Stimulated activated CD4-positive, alpha-beta T cell treated with anti-CD3 and anti-CD28 coated beads, Interleukin-4, amount 100 ng/mL, for 4 hours (primary cell): ENCODE measurements at regions not wholly inside any gene's neighbourhood (a gene's known extent, or its start where the extent isn't known, plus 50 kb on each side); places are given as distances from the start of the nearest gene placed in this dataset.
A peak's percentile ranks its signal among the peaks of the same experiment; 100 is the strongest.

ENCODE experiments used
- DNase-seq, 2 experiments: peaks; one replicate each; pipeline ENCODE4 v3.0.0-alpha.2; 2020

DNA sequence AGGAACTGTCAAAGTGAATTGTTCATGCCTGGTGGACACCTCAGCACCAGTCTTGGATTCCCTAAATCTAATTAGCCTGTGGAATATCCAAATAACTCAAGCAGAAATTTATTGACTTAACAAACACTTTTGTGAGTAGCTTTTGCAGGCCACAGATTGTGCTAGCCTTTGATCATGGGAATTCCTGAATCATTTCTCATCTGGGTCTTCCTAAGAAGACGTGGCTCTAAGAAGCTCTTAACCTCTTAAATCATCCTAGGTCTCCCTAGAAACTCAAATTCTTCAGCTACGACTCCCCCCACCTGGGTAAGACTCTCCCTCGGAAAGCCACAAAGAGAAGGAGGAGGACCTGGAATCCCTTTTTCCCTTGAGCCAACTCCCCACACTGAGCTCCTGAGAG lies 53.8 kb upstream of the PSEN2 start:
- DNase-seq: no peak

DNA sequence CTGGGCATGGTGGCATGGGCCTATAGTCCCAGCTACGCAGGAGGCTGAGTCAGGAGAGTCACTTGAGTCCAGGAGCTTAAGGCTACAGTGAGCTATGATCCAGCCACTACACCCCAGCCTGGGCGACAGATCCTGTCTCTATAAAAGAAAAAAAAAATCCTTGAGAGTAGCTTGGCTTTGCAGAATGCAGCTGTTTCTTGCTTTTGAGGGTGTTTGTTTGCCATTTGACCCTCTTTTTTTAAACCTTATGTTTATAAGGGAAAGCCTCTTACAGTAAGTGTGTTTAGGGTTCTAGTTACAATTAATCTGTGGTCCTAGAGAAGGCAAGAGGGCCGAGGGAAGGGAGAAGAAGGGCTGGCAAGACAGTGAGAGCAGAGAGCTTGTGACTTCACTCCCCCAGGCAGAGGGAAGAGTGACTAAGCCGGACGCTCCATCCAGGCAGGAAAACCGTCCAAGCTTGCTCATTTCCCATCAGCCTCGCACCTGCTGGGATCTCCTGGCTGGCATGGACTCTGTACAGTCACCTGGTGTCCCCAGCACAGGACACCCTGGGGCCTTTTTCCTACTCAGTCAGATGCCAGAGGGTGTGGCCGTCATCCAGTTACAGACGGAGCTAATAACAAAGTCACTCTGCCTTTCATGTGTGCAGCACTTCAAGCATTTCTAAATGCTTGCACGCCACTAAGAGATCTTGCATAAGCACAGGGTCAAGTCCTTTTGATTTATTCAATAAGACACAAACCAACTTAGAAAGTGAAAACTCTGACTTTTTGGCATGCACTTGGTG lies 55.5 kb upstream of the PSEN2 start:
- no peak for DNase-seq

DNA sequence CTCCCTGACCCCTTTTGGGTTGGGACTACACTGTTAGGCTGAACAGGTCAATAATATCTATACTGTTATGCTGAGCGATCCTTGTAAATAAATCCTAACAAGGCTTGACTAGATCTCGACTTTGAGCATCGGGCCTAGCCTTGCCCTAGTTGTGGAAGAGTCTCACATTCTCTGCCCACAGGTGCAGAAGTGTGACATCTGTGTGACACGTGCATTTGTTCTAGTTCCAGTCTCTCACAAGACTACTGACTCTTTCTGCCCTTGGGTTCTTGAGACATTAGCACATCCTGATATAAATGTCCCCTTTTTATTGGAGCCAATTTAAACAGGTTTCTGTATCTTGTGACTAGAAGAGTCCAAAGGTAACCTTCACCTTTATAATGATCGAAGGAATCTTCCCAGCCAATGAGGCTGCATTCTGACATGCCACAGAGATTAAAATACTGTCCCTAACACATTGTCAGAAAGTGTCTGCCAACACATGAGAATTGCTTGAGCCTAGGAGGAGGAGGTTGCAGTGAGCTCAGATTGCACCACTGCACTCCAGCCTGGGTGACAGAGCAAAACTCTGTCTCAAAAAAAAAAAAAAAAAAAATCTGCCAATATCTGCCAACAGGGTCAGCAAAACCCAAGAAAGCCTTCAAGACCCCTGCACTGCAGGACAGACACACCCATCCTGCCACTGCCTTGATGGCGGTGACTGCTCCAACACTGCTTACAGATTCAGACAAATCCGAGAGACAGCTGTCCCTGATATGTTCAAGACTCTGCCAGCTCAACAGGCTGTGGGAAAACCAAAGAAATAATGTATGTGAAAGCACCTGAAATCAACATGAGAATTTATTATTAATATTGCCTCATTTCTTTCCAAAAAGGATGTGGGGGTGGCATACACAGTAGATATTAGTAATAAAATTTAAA lies 56.5 kb upstream of the PSEN2 start:
- no peak for DNase-seq

DNA sequence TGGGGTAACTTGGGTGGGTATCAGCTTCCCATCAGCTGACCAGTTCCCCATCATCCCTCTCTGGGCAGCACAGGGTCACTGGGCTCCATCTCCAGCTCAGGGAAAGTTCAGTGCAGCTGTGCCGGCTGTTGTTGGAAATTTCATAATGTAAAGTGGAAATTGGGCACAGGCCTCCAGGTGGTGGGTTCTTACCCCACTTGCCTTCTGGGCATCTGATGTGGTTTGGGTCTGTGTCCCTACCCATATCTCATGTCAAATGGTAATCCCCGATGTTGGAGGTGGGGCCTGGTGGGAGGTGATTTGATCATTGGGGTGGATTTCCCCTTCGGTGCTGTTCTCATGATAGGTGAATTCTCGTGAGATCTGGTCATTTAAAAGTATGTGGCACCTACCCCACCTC lies 59.7 kb upstream of the PSEN2 start:
- DNase-seq: no peak

DNA sequence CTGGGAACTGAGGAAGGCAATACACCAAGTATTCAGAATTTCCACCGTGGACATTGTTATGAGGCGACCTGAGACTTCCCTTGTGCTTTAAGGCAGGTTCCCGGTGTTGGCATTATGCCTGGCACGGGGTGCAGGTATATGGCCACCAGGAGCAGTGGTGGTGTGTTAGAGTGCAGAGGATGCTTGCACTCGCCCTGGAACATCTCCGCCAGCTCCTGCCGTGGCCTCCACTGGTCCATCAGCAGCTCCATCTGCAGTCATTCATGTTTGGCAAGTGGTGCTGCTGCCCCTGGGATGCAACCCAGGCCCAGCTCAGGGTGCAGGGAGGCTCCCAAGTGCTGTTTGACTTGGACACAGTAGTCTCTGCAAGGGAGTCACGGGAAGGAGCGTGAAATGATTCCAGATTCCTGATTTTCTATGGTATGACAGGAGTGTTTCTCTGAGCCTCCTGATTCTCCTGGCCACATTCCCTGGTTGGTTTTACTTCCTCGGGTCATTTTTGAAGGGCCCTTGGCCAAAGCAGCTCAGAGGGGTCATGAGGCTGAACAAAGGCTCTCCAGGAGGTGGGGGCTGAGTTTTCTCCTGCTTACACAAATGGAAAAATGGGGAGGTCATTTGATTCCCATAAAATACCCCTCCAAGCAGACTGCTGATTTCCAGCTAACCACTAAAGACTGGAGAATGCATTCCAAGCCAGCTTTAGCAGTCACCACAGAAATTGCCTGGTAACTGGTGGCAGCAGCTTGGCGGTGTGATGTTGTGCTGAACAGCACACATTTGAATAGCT lies 60.4 kb upstream of the PSEN2 start:
- no peak for DNase-seq

DNA sequence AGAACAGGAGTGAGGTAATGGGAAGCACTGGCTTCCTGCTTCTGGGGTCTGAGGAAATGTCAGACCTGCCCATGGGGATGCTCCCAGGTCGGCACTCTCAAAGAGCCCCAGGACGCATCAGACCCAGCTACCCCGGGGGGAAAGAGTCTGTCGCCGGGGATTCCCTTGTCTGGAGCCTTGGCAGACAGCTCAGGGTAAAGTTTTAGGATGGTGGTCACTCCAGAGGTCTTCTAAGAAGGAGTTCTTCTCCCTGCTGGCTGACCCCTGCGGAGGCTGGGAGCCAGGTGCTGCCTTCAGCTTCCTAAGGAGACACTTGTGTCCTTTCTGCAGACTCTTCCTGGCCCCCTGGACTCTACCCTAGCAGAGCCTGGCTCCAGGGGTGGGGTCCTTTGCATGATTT lies 61.9 kb upstream of the PSEN2 start:
- no peak for DNase-seq

DNA sequence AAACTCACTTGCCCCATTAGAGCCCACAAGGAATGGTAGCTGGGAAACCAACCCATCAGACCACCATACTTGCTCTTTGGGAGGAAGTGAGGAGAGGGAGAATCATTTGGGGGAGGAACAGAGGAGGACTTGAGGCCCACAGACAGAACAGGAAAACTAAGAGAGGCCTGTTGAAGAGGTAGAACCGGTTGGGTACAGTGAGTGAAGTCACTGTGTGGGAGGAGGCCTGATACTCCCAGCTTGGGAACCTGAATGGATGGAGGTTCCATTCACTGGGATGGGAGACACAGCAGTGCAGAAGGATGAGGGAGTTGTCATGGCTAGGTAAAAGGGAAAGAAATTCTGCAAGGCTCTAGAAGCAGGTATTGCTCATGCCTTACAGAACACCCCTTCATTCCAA lies 63.4 kb upstream of the PSEN2 start:
- no peak for DNase-seq

DNA sequence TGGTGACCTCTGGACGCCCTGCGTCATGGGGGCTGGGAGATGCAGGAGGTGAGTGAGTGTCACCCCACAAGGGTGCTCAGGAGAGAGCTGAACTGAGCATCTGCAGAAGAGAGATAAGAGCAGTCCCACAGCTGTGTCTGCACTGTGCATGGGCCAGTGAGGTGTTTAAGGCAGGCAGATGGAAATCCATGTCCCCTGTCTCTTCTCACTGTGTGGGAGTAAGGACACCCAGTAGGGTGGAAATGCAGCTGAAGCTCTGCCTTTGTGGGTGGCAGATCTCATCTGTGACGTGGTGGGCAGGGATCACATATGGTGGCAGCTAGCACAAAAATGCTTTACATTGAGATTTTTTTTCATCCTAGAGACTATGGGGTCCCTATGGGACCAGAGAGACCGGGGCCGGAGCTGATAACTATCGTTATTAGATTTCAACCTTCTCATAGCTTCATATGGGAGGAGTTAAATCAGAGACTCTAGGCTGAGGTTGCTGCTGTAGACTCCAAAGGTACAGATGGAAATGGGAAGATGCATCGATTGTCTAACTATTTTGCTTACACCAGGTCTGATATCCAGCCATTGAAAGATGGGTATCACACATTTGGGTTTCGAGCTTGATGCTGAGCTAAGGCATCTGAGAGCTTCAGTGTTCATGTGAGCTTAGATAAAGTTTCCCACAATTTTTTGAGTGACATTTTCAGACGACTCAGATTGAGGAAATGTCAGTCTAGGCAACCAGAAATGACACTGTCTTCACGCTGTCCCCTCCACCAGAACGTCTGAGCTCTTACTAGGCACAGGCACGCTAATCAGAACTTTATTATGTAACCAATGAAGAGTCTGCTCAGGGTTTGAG lies 65.3 kb upstream of the PSEN2 start:
- DNase-seq: no peak

DNA sequence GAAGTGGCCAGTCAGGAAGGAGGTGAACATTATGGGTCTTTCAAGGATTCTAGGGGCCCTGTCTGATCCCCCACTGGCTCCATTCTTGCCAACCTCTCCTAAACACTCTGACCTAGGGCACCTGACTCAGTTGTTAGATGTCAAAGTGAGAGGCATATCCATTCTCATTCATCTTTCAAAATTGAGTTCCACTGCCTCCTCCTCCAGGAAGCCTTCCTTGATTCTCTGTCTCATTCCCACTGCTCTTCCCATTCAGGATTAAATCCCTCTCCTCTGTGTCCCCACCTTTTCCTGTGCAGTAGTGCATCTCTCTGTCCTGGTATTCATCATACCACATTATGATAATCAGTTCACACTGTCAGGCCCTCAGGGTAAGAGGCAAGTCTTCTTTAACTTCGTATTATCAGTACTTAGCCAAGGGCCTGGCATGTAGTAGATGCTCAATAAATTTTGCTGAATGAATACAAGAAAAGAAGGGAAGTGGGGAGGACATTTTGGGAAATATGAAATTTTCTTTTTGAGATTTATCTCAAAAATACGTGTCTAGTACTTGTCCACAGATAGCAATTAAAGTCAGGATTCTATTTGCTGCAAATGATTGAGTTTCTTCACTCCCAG lies 61.8 kb upstream of the ITPKB start:
- DNase-seq: no peak

DNA sequence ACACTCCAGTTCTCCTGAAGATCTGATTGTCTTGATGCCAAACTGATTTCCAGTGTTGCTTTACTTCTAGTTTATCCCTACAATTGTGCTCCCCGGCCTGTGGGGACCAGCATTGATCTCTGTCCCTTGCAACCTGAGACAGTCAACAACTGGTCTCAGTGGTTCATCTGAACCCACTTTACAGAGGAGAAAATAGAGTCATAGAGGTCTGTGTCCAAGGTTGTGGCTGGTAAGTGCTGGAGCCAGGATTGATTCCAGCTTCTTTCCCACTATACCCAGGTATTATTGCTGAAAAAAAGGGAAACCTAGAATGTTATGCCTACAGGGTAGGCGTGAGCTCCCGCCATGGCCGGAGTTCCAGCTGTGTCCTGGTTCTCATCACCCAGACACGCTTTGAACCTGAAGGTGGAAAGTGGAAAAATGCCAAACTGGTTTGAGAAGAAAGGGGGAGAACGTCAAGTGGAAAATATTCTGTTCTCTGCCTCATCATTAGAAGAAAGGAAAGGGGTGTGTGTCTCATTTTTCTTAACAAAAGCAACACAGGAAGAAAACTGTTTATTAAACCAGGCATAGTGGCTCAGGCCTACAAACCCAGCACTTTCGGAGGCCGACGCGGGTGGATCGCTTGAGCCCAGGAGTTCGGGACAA lies 60.7 kb upstream of the ITPKB start:
- no peak for DNase-seq

DNA sequence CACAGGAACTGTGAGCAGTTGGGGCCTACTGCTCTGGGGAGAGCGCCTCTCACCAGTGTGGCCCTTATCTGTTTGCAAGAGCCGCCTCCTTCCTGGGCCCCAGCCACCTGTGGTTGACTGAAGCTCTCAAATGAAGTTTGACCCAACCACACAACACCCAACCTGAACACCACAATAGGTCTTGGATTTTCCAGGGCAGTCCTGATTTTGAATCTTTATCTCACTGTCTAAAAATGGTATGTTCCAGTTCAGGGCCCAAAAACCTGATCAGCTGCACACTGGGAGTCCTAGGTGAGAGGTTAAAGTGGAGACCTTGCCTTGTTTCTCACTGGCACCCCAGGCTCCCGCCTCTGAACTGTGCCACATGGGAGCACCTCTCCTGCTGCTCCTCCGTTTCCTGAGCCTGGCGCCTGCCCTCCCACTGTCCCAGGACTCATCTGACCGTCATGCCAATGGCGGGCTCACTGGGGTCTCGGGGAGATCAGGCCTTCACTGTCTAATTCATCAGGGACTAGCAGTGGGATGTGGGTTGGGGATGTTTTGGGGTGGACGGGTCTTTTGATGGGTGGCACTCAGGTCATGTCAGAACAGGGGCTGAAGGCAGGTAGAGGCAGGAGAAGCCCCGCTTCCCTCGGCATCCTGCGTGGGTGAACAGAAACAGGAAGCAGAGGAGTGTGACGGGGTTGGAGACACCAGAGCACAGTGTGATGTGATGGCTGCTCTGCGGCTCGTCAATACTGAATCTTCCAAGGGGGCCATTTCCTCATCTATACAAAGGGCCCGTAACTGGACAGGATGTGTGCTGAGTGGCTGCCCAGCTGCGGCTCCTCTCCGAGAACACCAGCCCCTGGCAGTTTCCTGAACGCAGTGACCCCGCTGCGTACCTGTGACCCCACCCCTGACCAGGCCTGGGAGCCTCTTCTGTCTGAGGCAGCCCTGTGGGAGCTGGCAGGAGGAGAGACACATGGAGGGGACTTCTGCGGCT lies 59.6 kb upstream of the ITPKB start:
- peak; percentile 37 to 54 for DNase-seq

DNA sequence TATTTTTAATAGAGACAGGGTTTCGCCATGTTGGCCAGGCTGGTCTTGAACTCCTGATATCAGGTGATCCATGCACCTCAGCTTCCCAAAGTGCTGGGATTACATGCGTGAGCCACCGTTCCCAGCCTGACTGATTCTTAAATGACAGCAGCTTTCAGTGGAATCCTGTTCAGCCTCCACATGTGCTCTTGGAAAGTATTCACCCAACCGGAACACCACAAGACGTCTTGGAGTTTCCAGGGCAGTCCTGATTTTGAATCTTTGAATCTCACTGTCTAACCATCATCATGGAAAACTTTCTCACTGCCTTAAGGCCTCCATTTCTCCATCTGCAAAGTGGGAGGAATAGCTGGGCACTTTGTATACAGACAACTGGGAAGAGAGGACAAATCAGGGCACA lies 58.1 kb upstream of the ITPKB start:
- DNase-seq: no peak

DNA sequence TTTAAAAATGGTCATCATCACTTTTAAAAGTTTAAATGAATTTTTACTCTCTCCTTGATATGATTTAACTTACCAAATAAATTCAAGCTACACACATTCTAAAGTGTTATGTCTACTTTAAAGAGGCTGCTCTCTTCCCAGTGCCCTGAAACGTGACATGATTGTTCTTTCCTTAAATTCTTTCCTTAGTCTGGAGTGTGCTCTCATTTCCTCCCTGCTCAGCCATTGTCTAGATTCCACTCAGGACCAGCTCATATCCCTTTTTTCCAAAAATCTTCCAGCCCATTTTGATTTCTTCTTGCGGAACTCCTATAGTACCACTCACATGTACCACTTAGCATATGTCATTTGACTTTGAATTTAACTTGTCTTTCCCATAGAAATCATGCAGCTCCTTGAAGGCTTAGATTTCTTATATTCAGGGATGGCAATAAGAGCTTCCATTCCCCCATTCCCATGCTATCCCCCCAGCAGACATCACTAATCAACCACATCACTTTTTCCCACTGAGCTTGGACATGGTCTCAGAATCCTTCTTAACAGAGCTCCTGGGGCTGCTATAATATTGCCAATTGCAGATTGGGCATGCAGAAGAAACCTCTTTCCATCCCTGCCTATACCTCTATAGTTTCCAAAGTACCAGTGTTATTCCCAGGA lies 54.7 kb upstream of the ITPKB start:
- no peak for DNase-seq

DNA sequence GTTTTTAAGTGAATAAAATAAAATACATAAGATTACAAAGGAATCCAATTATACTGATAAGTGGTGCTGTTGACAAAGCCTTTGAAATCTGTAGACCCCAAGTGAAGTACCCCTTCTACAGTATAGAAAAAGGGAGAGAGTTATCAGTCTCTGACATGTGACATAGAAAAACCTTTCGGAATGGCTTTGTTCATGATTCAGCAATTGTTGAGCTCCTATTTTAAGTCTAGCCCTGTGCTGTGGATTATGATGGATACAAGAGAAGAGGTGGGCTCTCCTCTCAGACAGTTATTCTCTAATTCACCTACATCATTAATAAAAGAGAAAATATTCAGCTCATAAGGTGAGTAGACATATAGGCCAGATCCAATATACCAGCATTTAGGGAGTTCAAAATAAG lies 53.3 kb upstream of the ITPKB start:
- DNase-seq: no peak

DNA sequence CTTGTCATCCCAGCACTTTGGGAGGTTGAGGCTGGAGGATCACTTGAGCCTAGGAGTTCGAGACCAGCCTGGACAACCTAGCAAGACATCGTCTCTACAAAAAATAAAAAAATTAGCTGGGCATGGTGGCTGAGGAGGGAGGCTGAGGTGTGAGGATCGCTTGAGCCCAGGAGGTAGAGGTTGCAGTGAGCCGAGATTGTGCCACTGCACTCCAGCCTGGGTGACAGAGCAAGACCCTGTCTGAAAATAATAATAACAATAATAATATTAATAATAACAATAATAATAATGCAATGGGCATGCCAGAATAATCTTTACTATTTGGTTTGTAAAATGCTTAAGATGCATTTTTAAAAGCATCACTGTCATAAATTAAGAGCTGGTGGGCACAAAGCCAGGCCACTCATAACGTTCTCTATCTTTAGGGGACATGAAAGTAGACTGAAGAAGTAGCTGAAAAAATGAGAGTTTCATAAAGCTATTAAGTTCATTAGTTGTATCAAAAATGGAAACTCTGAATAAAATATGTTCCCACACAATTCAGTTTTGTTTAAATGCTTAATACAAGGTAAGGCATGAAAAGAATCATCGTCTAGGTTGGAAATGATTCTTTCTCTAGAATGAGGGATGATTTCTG lies 51.6 kb upstream of the ITPKB start:
- peak in 1 of 2 experiments; percentile 15 for DNase-seq

DNA sequence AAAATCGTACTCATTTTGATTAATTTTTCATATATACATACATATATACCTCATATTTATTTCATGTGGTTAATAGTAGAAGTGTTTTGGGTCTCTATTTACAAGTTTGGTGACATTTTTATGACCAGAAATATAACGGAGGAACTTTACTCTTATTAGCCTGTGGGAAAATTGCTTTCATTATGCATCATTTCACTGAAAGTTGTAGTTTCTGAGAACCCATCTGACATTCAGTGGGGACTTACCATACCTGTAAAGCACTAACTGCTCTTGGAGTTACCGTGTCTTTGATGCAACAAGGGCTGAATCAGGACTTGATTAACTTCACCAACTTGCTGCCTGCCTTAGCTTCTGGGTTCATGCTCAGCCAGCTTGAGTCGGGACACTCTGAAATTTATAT lies 49.9 kb upstream of the ITPKB start:
- no peak for DNase-seq
